GM18520 (cell line): ENCODE measurements at regions not wholly inside any gene's neighbourhood (a gene's known extent, or its start where the extent isn't known, plus 50 kb on each side); places are given as distances from the start of the nearest gene placed in this dataset.
"Not testable (repeated sequence)": the region's sequence is repeated elsewhere in the genome, so short reads cannot be mapped to it uniquely, and the experiment has no call there.

Experiments used
- ATAC-seq: cut with Tn5 transposase; IDR thresholded peaks from one replicate; pipeline ENCODE4 v1.9.1; 2021; ENCODE audit not compliant: unreplicated experiment

- no peak for ATAC-seq
Measured at GRCh38 chr6:130494729-130495128, 128.9 kb downstream of the TMEM200A start.

- no peak for ATAC-seq
Measured at GRCh38 chr6:130500693-130501092, 134.9 kb downstream of the TMEM200A start.

GRCh38 chr6:130503146-130503545, 137.3 kb downstream of the TMEM200A start:
- ATAC-seq, result no peak

GRCh38 chr6:130505808-130506598, 140.2 kb downstream of the TMEM200A start:
- no peak for ATAC-seq

- not testable (repeated sequence) for ATAC-seq
Measured at GRCh38 chr6:130507005-130507665, 141.3 kb downstream of the TMEM200A start.

- no peak for ATAC-seq
Measured at GRCh38 chr6:130507666-130508028, 141.8 kb downstream of the TMEM200A start.

GRCh38 chr6:130513770-130514169, 148.0 kb downstream of the TMEM200A start:
- ATAC-seq, result peak; percentile 47

GRCh38 chr6:130514712-130515111, 148.9 kb downstream of the TMEM200A start:
- ATAC-seq, result no peak

GRCh38 chr6:130515306-130515705, 149.5 kb downstream of the TMEM200A start:
- no peak for ATAC-seq

- no peak for ATAC-seq
Measured at GRCh38 chr6:130516604-130517003, 150.8 kb downstream of the TMEM200A start.

GRCh38 chr6:130517444-130517931, 151.7 kb downstream of the TMEM200A start:
- ATAC-seq, result peak; percentile 82

- ATAC-seq, result no peak
Measured at GRCh38 chr6:130518588-130518987, 152.8 kb downstream of the TMEM200A start.

GRCh38 chr6:130520221-130520620, 154.4 kb downstream of the TMEM200A start:
- ATAC-seq, result no peak

GRCh38 chr6:130520801-130521200, 155.0 kb downstream of the TMEM200A start:
- no peak for ATAC-seq

- ATAC-seq, result no peak
Measured at GRCh38 chr6:130524552-130524951, 158.7 kb downstream of the TMEM200A start.

- ATAC-seq, result no peak
Measured at GRCh38 chr6:130525408-130525807, 159.6 kb downstream of the TMEM200A start.

GRCh38 chr6:130526466-130526865, 160.6 kb downstream of the TMEM200A start:
- no peak for ATAC-seq

GRCh38 chr6:130527173-130527572, 161.4 kb downstream of the TMEM200A start:
- ATAC-seq, result no peak

GRCh38 chr6:130529569-130530149, 163.8 kb downstream of the TMEM200A start:
- no peak for ATAC-seq

GRCh38 chr6:130534627-130535026, 168.8 kb downstream of the TMEM200A start:
- ATAC-seq, result no peak

- no peak for ATAC-seq
Measured at GRCh38 chr6:130535242-130535641, 169.4 kb downstream of the TMEM200A start.

- no peak for ATAC-seq
Measured at GRCh38 chr6:130537447-130537846, 171.6 kb downstream of the TMEM200A start.
